HCT116 (cell line): ENCODE measurements at regions not wholly inside any gene's neighbourhood (a gene's known extent, or its start where the extent isn't known, plus 50 kb on each side); places are given as distances from the start of the nearest gene placed in this dataset.

Experiments
- ATAC-seq: fragments of 200-7000 bp; cut with Tn5 transposase; 2 replicates; pipeline ENCODE4 v1.9.1; 2020; ENCODE audit warnings: mild to moderate bottlenecking, moderate library complexity
- BruUV-seq: library from RNA; stranded (reverse); fragments of 400-500 nt; replicated peaks from 2 replicates; lab custom pipeline; 2021; lab: Mats Ljungman, UMichigan
- CTCF ChIA-PET: fragments of 300-600 bp; sonication (Branson Sonifier 250); formaldehyde crosslinking; loops from one replicate; lab custom pipeline; 2021; ENCODE audit warnings: antibody characterized with exemption; lab: Charles Lee
- POLR2A ChIA-PET: fragments of 300-600, 350-600 bp; sonication (Branson Sonifier 250); formaldehyde crosslinking; loops from one replicate; lab custom pipeline; 2021; ENCODE audit warnings: antibody characterized with exemption; lab: Charles Lee
- RAD21 ChIA-PET, 2 experiments: fragments of 300-600 bp; sonication (Branson Sonifier 250); formaldehyde crosslinking; loops; one replicate each; lab custom pipeline; 2023; ENCODE audit warnings: low total read pairs in 2 of 2; ENCODE audit not compliant: uncharacterized antibody in 2 of 2, unreplicated experiment in 2 of 2, low non-redundant PET in 1 of 2; lab: Charles Lee
- DNase-seq: peaks from one replicate; pipeline ENCODE4 v3.0.0-alpha.2; 2010; ENCODE audit warnings: low read depth, low spot score
- H2AFZ ChIP-seq: fragments of 200-600 bp; shearing (Covaris generic), sonication (generic); 2 replicates; pipeline ENCODE4 v1.6.1; 2017; ENCODE audit warnings: low read depth, mixed run types, mixed read lengths, antibody characterized with exemption, low read length; ENCODE audit not compliant: poor library complexity, severe bottlenecking
- H3K27ac ChIP-seq: 2 replicates; pipeline ENCODE4 v1.5.1; 2012; ENCODE audit warnings: low read depth, low read length
- H3K27me3 ChIP-seq: fragments of 200-600 bp; sonication (generic); 2 replicates; pipeline ENCODE4 v1.6.1; 2016; ENCODE audit warnings: mixed run types, low read length, mixed read lengths; ENCODE audit not compliant: insufficient read depth
- H3K36me3 ChIP-seq, 2 experiments: fragments of 200-500 bp in 1 of 2; fragments of 200-600 bp in 1 of 2; sonication (Bioruptor generic) in 1 of 2; sonication (generic) in 1 of 2; 2 replicates each; pipeline versions ENCODE4 v1.5.1 to v1.6.1; 2014 to 2016; ENCODE audit warnings: low read length in 2 of 2, inconsistent platforms in 1 of 2, mixed read lengths in 1 of 2, mixed run types in 1 of 2; ENCODE audit not compliant: insufficient read depth in 2 of 2, control insufficient read depth in 1 of 2
- H3K4me1 ChIP-seq, 2 experiments: fragments of 200-600 bp in 1 of 2; sonication (generic) in 1 of 2; 2 replicates each; pipeline versions ENCODE4 v1.5.1 to v1.6.1; 2012 to 2017; ENCODE audit warnings: low read length in 2 of 2, inconsistent platforms in 1 of 2, mild to moderate bottlenecking in 1 of 2, mixed read lengths in 1 of 2, mixed run types in 1 of 2, moderate library complexity in 1 of 2; ENCODE audit not compliant: insufficient read depth in 2 of 2, control insufficient read depth in 1 of 2
- H3K4me2 ChIP-seq: fragments of 200-600 bp; sonication (generic); 2 replicates; pipeline ENCODE4 v1.6.1; 2017; ENCODE audit warnings: mixed run types, low read length, mixed read lengths
- H3K4me3 ChIP-seq, 2 experiments: fragments of 200-600 bp in 1 of 2; sonication (generic) in 1 of 2; replicated peaks in 1 of 2; 2 replicates each; pipeline ENCODE4 v1.5.1; 2011 to 2016; ENCODE audit warnings: low read length in 2 of 2, control low read depth in 1 of 2, low read depth in 1 of 2, mild to moderate bottlenecking in 1 of 2, mixed read lengths in 1 of 2, mixed run types in 1 of 2
- H3K79me2 ChIP-seq: fragments of 200-600 bp; sonication (generic); 2 replicates; pipeline ENCODE4 v1.6.1; 2017; ENCODE audit warnings: mild to moderate bottlenecking, mixed run types, low read length, moderate library complexity, mixed read lengths; ENCODE audit not compliant: insufficient read depth
- H3K9ac ChIP-seq: fragments of 200-600 bp; sonication (generic); 2 replicates; pipeline ENCODE4 v1.6.1; 2016; ENCODE audit warnings: low read length, mixed read lengths
- H3K9me2 ChIP-seq: fragments of 200-600 bp; sonication (generic), shearing (Covaris generic); 2 replicates; pipeline ENCODE4 v1.6.1; 2017; ENCODE audit warnings: mixed run types, mild to moderate bottlenecking, moderate library complexity; ENCODE audit not compliant: insufficient read depth
- H3K9me3 ChIP-seq, 2 experiments: fragments of 200-500 bp in 1 of 2; fragments of 200-600 bp in 1 of 2; sonication (Bioruptor generic) in 1 of 2; sonication (generic) in 1 of 2; 2 replicates each; pipeline ENCODE4 v1.6.1; 2014 to 2017; ENCODE audit warnings: low read length in 2 of 2, mixed read lengths in 2 of 2, inconsistent platforms in 1 of 2, low read depth in 1 of 2, mild to moderate bottlenecking in 1 of 2, mixed run types in 1 of 2, moderate library complexity in 1 of 2; ENCODE audit not compliant: control insufficient read depth in 1 of 2, insufficient read depth in 1 of 2
- H4K20me1 ChIP-seq: fragments of 200-600 bp; sonication (generic), shearing (Covaris generic); 2 replicates; pipeline ENCODE4 v1.6.1; 2017; ENCODE audit warnings: mixed run types, mild to moderate bottlenecking, moderate library complexity; ENCODE audit not compliant: insufficient read depth
- EGR1 ChIP-seq: IDR thresholded peaks from 2 replicates; pipeline ENCODE4 v1.6.1; 2012; ENCODE audit warnings: low read depth
- intact Hi-C: fragments of 100-400 bp; cut with micrococcal nuclease; formaldehyde crosslinking; loops from 2 replicates; pipeline ENCODE4 v1.10.0; 2022
- TF ChIP-seq, protein P1 (sequence below), 3 experiments: fragments of 200-600 bp in 1 of 3; sonication (generic) in 1 of 3; IDR thresholded peaks in 2 of 3; conservative IDR thresholded peaks in 1 of 3; 2 replicates each; pipeline ENCODE4 v1.5.1; 2012 to 2017; ENCODE audit warnings: low read depth in 2 of 3, low read length in 2 of 3, antibody characterized with exemption in 1 of 3, borderline replicate concordance in 1 of 3, control low read depth in 1 of 3, mild to moderate bottlenecking in 1 of 3, mixed read lengths in 1 of 3, mixed run types in 1 of 3, moderate library complexity in 1 of 3; ENCODE audit not compliant: insufficient read depth in 1 of 3

GRCh38 chr6:93136111-93136510 lies 283.2 kb downstream of the EPHA7 start:
- TF ChIP-seq, protein P1, sequence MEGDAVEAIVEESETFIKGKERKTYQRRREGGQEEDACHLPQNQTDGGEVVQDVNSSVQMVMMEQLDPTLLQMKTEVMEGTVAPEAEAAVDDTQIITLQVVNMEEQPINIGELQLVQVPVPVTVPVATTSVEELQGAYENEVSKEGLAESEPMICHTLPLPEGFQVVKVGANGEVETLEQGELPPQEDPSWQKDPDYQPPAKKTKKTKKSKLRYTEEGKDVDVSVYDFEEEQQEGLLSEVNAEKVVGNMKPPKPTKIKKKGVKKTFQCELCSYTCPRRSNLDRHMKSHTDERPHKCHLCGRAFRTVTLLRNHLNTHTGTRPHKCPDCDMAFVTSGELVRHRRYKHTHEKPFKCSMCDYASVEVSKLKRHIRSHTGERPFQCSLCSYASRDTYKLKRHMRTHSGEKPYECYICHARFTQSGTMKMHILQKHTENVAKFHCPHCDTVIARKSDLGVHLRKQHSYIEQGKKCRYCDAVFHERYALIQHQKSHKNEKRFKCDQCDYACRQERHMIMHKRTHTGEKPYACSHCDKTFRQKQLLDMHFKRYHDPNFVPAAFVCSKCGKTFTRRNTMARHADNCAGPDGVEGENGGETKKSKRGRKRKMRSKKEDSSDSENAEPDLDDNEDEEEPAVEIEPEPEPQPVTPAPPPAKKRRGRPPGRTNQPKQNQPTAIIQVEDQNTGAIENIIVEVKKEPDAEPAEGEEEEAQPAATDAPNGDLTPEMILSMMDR (IDR thresholded peaks at IDR 0.05 in 2 of 3, conservative IDR thresholded peaks at IDR 0.05 in 1 of 3; ENCODE audit: borderline replicate concordance in 1 of 3, insufficient read depth in 1 of 3, low read depth in 2 of 3, low read length in 2 of 3) = no peak
- CTCF ChIA-PET = no interaction called here
- H3K79me2 ChIP-seq = no peaks in the 10 kb centered on the region
- H3K9me3 ChIP-seq = peaks cover 0 to 6% of the 10 kb centered on the region in 2 experiments; a peak in 1 of 4 replicates
- no peaks in the 10 kb centered on the region for H3K27me3 ChIP-seq
- H2AFZ ChIP-seq = no peak overlapping the region
- H3K27ac ChIP-seq = no peak overlapping the region
- no peaks in the 10 kb centered on the region for H3K4me1 ChIP-seq
- no peaks in the 10 kb centered on the region for H3K9me2 ChIP-seq
- no peak overlapping the region for H3K4me3 ChIP-seq
- POLR2A ChIA-PET = no interaction called here
- no peak overlapping the region for H3K4me2 ChIP-seq
- no peaks in the 10 kb centered on the region for H3K36me3 ChIP-seq
- H4K20me1 ChIP-seq = no peaks in the 10 kb centered on the region
- no TSS peak for BruUV-seq
- ATAC-seq (no peak), DNase-seq (no peak)
- RAD21 ChIA-PET = no interaction called here
- intact Hi-C loops = no loop called here
- no peak overlapping the region for H3K9ac ChIP-seq

GRCh38 chr6:93124006-93124632 lies 295.2 kb downstream of the EPHA7 start:
- intact Hi-C loops = no loop called here
- H3K4me1 ChIP-seq = no peaks in the 10 kb centered on the region
- DNase-seq = no peak
- TF ChIP-seq EGR1 = no peak
- no peak overlapping the region for H3K4me2 ChIP-seq
- no peaks in the 10 kb centered on the region for H3K9me2 ChIP-seq
- no peak overlapping the region for H3K9ac ChIP-seq
- H3K4me3 ChIP-seq = no peak overlapping the region
- no peak for ATAC-seq
- H3K36me3 ChIP-seq = no peaks in the 10 kb centered on the region; a peak in 1 of 4 replicates
- H3K27ac ChIP-seq = no peak overlapping the region
- no peaks in the 10 kb centered on the region for H4K20me1 ChIP-seq
- no peaks in the 10 kb centered on the region for H3K79me2 ChIP-seq
- POLR2A ChIA-PET = no interaction called here
- no peaks in the 10 kb centered on the region for H3K27me3 ChIP-seq
- RAD21 ChIA-PET = no interaction called here
- peaks cover 7 to 26% of the 10 kb centered on the region in 2 experiments; a peak in 2 of 4 replicates for H3K9me3 ChIP-seq
- CTCF ChIA-PET = no interaction called here
- no TSS peak for BruUV-seq
- H2AFZ ChIP-seq = no peak overlapping the region
